WERI-Rb-1 (cell line): ENCODE measurements at regions not wholly inside any gene's neighbourhood (a gene's known extent, or its start where the extent isn't known, plus 50 kb on each side); places are given as distances from the start of the nearest gene placed in this dataset.

ENCODE experiments used
- DNase-seq: peaks from one replicate; pipeline ENCODE4 v3.0.0-alpha.2; 2020
- H3K27ac ChIP-seq: fragments of 250-450 bp; sonication (Bioruptor Pico); 2 replicates; pipeline ENCODE4 v1.5.1; 2020; ENCODE audit warnings: mild to moderate bottlenecking, moderate library complexity
- H3K27me3 ChIP-seq: fragments of 250-450 bp; sonication (Bioruptor Pico); 2 replicates; pipeline ENCODE4 v1.5.1; 2021; ENCODE audit warnings: mild to moderate bottlenecking, low read depth, moderate library complexity; ENCODE audit not compliant: insufficient read depth, severe bottlenecking
- H3K36me3 ChIP-seq: fragments of 250-450 bp; sonication (Bioruptor Pico); 2 replicates; pipeline ENCODE4 v1.5.1; 2020; ENCODE audit warnings: mild to moderate bottlenecking, moderate library complexity
- H3K4me3 ChIP-seq: 2 replicates; pipeline ENCODE4 v1.5.1; 2011; ENCODE audit warnings: low read depth, mild to moderate bottlenecking, control low read depth, low read length
- H3K9me3 ChIP-seq: fragments of 250-450 bp; sonication (Bioruptor Pico); 2 replicates; pipeline ENCODE4 v1.5.1; 2021; ENCODE audit warnings: mild to moderate bottlenecking, moderate library complexity; ENCODE audit not compliant: severe bottlenecking
- TF ChIP-seq, protein P1 (sequence below): IDR thresholded peaks from 2 replicates; pipeline ENCODE4 v1.5.1; 2011; ENCODE audit warnings: low read depth, mild to moderate bottlenecking, control low read depth, inconsistent platforms, low read length

DNA sequence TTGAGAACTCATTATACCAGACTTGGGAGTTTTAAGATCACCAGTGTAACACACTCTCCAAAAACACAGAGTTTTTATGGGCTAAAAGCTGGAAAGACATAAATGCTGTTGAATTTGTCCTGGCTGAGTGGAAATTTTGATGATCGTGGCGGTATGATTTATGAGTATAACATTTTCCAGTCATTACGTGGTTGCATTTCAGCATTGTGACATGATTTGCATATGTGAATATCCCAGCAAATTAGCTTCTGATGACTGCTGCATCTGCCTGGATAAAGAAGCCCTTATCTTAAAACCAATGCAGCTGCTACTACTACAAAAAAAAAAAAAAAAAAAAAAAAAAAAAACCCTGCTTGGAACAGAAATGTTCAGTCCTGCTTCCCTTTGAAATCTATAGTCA, 850.9 kb downstream of the TFAP2A start:
- no peaks in the 10 kb centered on the region for H3K9me3 ChIP-seq
- H3K4me3 ChIP-seq, result no peak overlapping the region
- H3K36me3 ChIP-seq, result no peaks in the 10 kb centered on the region
- TF ChIP-seq, protein P1, sequence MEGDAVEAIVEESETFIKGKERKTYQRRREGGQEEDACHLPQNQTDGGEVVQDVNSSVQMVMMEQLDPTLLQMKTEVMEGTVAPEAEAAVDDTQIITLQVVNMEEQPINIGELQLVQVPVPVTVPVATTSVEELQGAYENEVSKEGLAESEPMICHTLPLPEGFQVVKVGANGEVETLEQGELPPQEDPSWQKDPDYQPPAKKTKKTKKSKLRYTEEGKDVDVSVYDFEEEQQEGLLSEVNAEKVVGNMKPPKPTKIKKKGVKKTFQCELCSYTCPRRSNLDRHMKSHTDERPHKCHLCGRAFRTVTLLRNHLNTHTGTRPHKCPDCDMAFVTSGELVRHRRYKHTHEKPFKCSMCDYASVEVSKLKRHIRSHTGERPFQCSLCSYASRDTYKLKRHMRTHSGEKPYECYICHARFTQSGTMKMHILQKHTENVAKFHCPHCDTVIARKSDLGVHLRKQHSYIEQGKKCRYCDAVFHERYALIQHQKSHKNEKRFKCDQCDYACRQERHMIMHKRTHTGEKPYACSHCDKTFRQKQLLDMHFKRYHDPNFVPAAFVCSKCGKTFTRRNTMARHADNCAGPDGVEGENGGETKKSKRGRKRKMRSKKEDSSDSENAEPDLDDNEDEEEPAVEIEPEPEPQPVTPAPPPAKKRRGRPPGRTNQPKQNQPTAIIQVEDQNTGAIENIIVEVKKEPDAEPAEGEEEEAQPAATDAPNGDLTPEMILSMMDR, result no peak
- no peak overlapping the region for H3K27ac ChIP-seq
- H3K27me3 ChIP-seq, result no peaks in the 10 kb centered on the region
- DNase-seq, result no peak

DNA sequence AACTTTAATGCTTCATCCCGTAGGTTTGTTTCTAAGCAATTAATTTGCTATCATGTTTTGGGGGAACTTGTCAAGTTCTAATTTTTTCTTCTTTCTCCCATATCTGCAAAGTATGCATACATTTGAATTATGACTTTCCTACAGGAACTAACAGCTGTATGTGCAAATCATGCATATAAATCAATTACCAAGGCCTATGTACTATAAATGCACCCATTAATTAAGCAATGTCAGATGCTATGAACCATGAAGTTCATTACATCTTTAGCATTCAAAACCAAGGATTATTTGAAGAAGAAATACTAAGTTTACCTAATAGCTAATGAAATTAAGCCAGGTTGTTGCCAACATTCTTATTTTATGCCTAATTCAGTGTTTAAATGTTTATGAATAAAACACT, 851.3 kb downstream of the TFAP2A start:
- no peaks in the 10 kb centered on the region for H3K9me3 ChIP-seq
- no peaks in the 10 kb centered on the region for H3K27me3 ChIP-seq
- no peak overlapping the region for H3K27ac ChIP-seq
- TF ChIP-seq, protein P1, result no peak
- H3K36me3 ChIP-seq, result no peaks in the 10 kb centered on the region
- no peak overlapping the region for H3K4me3 ChIP-seq
- no peak for DNase-seq

DNA sequence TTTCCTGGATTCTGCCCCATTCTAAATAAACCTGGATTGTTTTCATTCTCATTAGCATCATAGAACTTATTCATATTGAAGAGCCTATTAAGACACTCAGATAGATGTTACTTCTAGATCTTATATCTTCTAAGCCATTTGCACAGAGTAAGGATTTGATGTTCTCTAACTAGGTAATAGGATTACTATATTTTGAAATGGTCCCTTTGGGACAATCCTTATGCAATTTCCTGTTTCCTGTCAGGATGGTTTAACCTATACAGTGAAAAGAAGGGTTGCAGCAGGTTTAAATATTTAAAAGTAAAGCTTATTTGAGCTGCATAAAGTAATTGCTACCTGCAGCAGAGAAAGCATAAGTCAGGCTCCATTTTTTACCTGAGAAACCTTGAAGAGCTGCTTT, 860.1 kb downstream of the TFAP2A start:
- Histone ChIP-seq H3K36me3 (no peaks in the 10 kb centered on the region), H3K4me3 (no peak overlapping the region), H3K9me3 (peaks cover 25% of the 10 kb centered on the region), H3K27me3 (no peaks in the 10 kb centered on the region), H3K27ac (no peak overlapping the region)
- TF ChIP-seq, protein P1, result no peak
- no peak for DNase-seq

DNA sequence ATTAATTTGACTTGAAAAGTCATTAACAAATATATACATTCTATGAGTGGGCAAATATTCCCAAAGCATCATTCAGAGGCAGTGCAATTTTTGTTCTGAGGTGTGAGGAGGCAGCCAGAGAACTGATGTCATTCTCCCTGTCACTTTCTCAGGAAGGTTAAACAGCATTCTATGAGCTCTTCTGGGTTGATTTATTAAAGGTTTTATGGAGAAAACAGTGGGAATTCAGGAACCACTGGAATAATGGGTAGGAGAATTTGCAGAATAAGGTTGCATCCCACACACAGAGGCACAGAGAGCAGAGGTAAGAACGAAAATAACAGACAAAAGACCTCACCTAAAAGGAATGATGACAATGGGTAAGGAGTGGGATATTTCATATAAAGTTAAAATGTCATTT, 860.6 kb downstream of the TFAP2A start:
- TF ChIP-seq, protein P1, result no peak
- no peak for DNase-seq
- Histone ChIP-seq H3K9me3 (peaks cover 25% of the 10 kb centered on the region), H3K27me3 (no peaks in the 10 kb centered on the region), H3K4me3 (no peak overlapping the region), H3K27ac (no peak overlapping the region), H3K36me3 (no peaks in the 10 kb centered on the region)

DNA sequence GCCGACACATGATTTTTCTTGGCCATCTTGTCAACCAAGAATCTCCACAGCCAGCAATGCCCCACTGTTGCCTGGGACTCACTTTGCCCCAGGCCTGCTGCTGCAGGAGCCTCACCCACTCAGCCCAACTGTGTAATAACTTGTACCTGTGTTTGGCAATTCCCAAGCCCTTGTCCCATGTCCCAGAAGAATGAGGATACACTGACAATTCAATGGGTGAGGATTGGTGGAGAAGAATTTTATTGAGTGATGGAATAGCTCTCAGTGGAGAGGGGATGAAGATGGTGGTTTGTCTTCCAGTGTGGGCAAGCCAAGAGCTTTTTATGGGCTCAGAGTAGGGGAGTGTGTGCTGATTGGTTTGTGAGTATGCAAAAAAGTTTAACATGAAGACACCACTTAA, 861.9 kb downstream of the TFAP2A start:
- Histone ChIP-seq H3K27ac (no peak overlapping the region), H3K36me3 (no peaks in the 10 kb centered on the region), H3K9me3 (peaks cover 25% of the 10 kb centered on the region), H3K4me3 (no peak overlapping the region), H3K27me3 (no peaks in the 10 kb centered on the region)
- TF ChIP-seq, protein P1, result no peak
- no peak for DNase-seq

DNA sequence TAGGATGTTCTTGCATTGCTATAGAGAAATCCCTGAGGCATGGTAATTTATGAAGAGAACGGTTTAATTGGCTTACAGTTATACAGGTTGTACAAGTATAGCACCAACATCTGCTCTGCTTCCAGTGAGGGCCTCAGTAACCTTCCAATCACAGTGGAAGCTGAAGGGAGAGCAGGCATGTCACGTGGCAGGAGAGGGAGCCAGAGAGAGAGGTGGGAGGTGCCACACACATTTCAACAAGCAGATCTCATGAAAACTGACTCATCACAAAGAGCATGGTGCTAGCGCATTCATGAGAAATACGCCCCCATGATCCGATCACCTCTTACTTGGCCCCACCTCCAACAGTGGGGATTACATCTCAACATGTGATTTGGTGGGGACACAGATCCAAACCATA, 871.2 kb downstream of the TFAP2A start:
- Histone ChIP-seq H3K4me3 (no peak overlapping the region), H3K36me3 (no peaks in the 10 kb centered on the region), H3K27ac (no peak overlapping the region), H3K9me3 (no peaks in the 10 kb centered on the region), H3K27me3 (no peaks in the 10 kb centered on the region)
- TF ChIP-seq, protein P1, result peak; percentile 43; the same call in 1 of the 2 replicates
- DNase-seq, result peak; percentile 41
